GM18505 (cell line): ENCODE measurements at regions not wholly inside any gene's neighbourhood (a gene's known extent, or its start where the extent isn't known, plus 50 kb on each side); places are given as distances from the start of the nearest gene placed in this dataset.

Experiments used
- ATAC-seq: cut with Tn5 transposase; IDR thresholded peaks from one replicate; pipeline ENCODE4 v1.9.1; 2021; ENCODE audit not compliant: unreplicated experiment
- POLR2A ChIP-seq: IDR thresholded peaks from 4 replicates; pipeline ENCODE4 v1.6.1; 2011; ENCODE audit warnings: borderline replicate concordance; ENCODE audit not compliant: insufficient read depth, insufficient read length; ENCODE audit errors: extremely low read depth

DNA sequence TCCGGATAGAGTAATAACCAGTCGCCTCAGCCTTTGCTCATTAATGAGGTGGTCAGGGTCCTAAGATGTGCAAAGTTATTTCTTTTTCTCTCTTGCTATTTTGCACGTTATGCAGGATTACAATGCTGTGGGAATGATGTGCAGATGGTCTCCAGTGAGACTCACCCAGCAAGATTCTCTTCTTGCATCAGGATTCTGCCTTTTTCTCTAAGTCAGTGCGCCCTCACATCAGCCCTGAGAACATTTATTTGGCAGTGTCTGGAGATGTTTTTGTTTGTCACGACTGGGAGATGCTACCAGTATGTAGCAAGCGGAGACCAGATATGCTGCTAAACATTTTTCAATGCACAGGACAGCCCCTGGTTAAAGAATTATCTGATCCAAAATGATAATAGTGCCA lies 280.3 kb upstream of the WWC1 start:
- no peak for TF ChIP-seq POLR2A
- no peak for ATAC-seq

DNA sequence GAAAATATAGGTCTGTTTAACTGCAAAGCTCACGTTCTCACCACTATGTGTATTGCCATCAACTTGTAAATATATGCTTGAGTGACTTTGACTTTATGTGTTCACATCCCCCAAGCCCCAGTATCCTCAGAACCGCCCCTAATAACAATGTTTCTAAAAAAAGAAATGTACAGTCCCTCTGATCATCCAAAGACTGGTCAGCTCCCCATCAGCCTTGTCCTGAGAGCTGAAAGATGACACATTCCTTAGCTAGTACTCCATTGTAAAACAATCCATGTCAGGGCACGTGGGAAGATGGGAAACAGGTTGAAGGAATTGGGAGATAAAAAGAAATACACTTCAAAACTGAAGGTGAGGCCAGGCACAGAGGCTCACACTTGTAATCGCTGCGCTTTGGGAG lies 279.4 kb upstream of the WWC1 start:
- ATAC-seq, result no peak
- no peak for TF ChIP-seq POLR2A

DNA sequence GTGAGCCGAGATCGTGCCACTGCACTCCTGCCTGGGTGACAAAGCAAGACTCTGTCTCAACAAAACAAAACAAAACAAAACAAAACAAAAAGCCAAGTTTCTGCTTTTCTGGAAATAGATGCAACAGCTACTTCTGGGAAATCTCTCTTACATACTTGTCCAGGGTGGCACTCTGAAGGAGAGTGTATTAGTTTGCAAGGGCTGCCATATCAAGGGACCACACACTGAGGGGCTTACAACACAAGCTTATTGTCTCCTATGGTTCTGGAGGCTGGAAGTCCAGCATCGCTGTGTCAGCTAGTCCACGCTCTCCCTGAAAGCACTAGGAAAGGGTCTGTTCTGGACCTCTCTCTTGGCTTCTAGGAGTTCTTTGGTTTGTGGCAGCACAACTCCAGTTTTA lies 277.9 kb upstream of the WWC1 start:
- no peak for ATAC-seq
- TF ChIP-seq POLR2A, result no peak

DNA sequence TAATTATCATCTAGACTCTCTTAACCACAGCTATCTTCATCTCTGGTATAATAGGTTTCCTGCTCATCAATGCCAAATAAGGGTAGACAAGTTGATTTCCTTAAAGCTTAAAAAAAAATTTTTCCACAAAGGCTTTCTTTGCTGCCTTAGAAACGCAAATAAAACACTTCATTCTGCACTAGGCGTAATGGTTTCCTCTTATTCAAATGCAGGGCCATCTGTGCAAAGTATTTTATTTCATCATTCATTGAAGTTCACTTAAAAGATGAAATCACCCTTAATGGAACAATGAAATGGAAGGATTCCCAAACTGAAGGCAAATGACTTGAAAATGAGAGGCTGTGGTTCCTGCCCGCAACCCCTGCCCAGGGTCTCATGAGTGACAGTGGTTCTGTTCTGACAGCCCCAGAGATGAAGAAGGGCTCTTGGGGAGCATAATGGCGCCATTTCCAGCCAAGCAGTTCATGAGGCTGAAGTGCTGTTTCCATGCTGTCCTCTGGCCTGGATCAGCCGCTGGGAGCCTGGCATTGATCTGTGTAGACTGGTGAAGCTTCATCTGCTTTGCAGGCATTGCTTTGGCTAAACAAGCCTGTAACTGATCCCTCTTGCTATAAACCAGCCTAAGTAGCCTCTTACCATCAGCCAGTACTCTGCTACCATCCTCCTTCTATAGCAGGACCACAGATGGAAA lies 276.9 kb upstream of the WWC1 start:
- TF ChIP-seq POLR2A, result no peak
- no peak for ATAC-seq

DNA sequence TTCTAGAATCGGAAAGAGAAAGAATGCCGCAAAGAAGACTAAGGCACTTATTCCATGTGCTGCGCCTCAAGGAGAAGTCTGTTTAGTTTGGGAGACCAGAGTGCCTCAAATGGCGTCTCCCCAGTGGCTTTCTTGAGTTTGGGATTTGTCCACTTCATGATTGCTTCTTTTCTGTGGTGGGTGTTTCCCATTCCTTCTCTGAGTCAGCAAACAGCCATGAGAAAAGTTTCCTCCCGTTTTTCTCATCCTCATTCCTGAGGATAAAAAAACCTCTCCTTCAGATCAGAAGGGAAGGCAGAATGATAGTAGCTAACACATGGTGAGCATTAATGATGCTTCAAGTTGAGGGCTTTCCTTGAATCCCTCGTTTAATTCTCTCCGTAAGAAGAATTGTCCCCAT lies 275.9 kb upstream of the WWC1 start:
- no peak for ATAC-seq
- TF ChIP-seq POLR2A, result no peak

DNA sequence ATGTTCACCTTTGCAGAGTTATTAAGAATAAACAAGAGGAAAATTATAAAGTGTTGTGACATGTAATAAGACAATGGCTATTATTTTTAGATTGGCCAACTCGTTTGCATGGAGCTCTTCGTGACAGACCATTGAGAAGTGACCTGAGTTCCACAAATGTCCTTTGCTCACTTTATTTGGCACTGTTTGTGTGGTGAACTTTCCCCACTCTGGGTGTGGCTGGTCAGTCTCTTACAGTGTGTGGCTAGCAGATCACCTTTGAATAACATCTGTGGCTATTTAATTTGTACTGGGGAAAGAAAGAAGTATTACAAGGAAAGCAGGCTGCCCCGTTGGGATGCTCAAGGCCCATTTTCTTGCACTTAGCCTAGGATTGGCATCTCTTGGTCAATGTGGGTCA lies 274.1 kb upstream of the WWC1 start:
- no peak for TF ChIP-seq POLR2A
- no peak for ATAC-seq

DNA sequence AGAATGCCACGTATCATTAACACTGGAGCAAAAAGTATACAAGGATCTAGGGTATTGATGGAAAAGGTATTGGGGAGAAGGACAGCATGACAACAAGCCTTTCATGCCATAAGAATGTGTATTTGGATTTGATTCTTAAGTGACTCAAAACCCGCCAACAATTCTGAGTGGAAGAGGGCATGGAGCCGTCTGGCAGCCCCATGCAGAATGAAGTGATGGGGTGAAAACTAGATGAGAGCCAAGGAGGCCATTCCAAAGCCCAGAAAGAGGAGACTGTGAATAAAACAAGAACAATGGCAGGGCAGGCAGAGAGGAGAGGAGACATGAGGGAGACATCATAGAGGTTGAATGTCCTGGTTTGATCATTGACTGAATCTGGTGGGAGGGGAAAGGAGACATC lies 272.3 kb upstream of the WWC1 start:
- no peak for ATAC-seq
- no peak for TF ChIP-seq POLR2A

DNA sequence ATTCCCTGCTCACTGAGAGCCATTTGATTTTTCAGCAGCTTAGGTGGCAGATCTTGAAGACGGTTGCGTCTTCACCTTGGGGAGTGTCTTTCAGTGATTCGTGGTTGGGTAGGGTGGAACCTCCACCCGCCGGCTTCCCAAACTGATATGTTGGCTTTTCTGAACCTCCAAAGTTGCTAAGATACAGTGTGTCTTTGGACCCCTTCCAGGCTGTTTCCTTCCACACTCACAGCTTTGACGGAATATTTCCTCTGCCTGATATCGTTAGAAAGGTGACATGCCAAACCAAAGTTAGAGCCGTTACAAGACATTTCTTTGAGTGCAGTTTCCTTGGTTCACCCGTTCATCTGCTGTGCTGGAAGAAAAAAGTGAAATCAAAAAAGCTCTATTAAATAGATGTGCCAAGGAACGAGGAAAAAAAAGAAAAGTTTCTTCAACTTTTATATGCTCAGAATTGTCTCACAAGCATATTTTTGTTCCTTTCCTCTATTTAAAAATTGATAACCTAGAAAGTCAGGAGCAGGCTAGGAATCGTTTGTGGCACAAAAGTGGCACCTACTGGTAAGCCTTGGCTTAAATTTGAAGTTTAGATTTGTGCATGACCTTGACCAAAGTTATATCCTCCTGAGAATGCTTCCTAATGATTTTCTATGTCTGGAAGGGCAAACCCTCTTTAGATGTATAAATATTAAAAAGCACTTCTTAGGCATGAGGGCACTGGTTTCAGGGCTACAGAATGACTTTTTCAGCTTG lies 270.7 kb upstream of the WWC1 start:
- TF ChIP-seq POLR2A, result no peak
- ATAC-seq, result no peak

DNA sequence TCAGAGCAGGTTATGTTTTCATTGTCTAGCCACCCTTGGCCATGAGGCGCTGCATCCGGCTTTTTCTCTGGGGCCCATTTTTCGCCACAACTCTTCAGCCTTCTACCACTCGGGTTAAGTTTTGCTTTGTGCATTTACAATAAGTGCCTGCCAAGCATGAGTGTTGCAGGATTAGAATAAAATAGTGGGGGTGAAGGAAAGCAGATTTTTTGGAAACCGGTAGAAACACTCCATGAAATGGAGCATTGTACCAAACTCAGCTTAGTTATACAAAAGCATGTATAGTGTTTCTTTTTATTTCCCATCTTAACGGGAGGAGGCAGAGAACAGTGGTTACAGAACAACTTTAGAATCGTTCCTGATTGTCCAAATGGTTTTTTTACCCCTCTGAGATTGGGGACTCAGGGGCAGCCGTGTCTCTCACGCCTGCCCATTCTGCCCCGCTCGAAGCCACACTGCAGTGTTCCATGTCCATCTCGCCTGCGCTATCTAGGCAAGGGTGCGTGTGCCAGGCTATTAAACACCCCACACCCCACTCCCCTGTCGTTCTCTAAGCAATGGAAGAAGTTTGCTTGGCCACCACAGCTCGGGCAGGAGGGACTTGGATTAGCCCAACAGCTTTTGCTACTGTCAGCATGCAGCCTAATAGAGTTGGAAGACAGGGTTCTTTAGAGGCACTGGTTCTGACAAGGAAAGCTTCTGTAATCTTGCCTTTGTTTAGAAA lies 268.8 kb upstream of the WWC1 start:
- TF ChIP-seq POLR2A, result no peak

DNA sequence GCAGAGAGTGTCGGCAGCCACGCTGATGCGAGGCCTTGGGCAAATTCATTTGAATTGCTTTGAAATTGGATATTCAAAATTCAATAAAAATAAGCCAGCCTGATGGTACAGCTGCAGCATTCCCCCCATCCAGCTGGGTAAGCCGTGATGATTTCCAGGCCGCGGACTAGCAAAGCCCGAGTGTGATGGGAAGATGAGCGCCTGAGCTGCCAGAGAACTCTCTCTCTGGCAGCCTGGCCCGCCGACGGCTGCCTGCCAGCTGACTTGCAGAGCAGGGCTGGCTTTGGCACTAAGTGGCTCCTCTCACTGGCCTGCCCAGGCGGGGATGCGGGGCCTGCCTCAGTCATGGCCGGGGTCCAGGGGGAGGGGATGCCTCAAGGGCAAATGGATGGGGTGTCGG lies 268.3 kb upstream of the WWC1 start:
- ATAC-seq, result no peak

More for the DNA sequence above, 268.8 kb upstream of the WWC1 start:
- ATAC-seq, result no peak

DNA sequence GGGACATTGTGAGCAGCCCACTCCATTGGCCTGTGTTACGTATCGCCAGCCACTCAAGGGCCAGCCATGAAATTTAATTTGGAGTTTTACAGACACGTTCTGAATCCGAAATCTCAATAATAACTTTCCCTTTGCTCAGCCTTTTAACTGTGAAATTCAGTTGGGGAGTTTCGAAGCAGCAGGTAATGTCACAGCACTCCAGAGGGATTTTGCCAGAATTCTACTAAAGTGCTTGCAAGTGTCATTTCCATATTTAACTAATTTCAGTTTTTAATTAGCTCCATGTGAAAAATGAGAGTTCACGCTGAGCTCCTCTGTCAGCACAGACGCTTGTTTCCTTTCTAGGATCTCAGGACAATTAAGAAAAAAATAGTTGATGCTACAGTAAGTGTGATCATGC lies 267.1 kb upstream of the WWC1 start:
- no peak for TF ChIP-seq POLR2A
- no peak for ATAC-seq

More for the DNA sequence above, 268.3 kb upstream of the WWC1 start:
- TF ChIP-seq POLR2A, result no peak

DNA sequence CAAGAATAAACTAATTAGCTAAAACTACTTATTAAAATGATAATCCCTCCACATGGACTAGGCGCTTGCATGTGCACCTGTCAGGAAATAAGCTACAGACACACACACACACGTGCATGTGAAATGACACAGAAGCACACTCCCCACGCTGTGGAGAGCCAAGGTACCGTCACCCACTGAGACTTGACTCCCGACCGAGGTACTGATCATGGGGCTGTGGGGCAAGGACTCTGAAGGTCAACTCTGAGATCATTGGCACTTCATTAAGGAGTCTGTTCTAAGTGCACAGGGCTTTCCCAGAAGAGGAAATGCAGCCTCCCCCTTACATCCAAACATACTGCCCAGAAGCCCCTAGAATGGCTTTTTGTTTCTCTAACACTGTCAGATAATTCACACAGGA lies 264.4 kb upstream of the WWC1 start:
- no peak for TF ChIP-seq POLR2A
- ATAC-seq, result no peak

DNA sequence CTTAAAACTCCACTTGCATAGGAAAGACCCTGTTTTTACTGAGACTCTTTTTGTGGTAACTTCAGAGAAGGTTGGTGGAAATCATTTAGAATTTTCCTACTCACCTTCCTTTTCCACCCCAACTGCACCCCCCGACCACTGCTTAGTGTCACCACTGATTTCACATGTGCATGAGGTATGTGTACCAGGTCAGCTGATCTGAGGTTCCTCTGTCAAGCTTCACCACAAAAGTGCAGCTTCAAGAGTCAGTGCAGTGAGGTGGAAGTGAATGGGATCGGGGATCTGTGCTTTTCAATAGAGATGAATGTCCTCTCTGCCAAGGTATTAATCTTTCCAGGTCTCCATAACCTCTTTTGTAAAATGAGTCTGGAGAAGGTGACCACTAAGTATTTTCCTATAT lies 260.5 kb upstream of the WWC1 start:
- TF ChIP-seq POLR2A, result no peak
- no peak for ATAC-seq

DNA sequence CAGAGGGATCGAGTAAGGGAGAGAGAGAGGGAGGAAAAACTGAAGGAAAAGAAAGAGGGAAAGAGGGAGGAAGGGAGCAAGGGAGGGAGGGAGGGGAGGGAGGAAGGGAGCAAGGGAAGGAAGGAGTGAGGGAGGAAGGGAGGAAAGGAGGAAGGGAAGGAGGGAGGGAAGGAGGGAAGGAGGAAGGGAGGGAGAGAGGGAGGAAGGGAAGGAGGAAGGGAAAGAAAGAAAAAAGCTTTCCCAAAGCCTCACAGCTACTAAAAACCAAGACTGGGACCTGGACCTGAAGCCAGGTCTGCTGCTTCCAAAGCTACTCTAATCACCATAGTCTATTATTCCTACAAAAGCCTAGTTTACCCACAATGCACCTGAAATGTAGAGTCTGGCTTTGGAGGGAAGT lies 259.8 kb upstream of the WWC1 start:
- no peak for TF ChIP-seq POLR2A
- no peak for ATAC-seq
